ENCODE measurements at regions not wholly inside any gene's neighbourhood (a gene's known extent, or its start where the extent isn't known, plus 50 kb on each side); places are given as distances from the start of the nearest gene placed in this dataset.

GRCh38 chr3:107238787-107239186 lies 138.5 kb upstream of the CCDC54 start:
- Histone ChIP-seq H3K36me3 (ENCODE audit: insufficient read depth) (no peaks in the 10 kb centered on the region), H3F3A (replicated peaks; ENCODE audit: low read depth) (no peaks in the 10 kb centered on the region), H3K4me1 (ENCODE audit: insufficient read depth) (no peaks in the 10 kb centered on the region; the same call in 1 of the 2 replicates), H3K9me2 (ENCODE audit: insufficient read depth) (no peaks in the 10 kb centered on the region), H3K27me3 (ENCODE audit: insufficient read depth) (peaks cover 21% of the 10 kb centered on the region), H3K4me2 (no peak overlapping the region), H3K4me3 (no peak overlapping the region), H3K27ac (ENCODE audit: low read depth) (no peak overlapping the region), H2AFZ (no peak overlapping the region), H4K20me1 (replicated peaks; ENCODE audit: insufficient read depth) (no peaks in the 10 kb centered on the region), H3K79me2 (replicated peaks; ENCODE audit: insufficient read depth) (no peaks in the 10 kb centered on the region)
- 0 out of 3 replicates have a peak, but pooled peaks cover 2% of the 10 kb centered on the region for H3K9me3 Mint-ChIP-seq
- ATAC-seq (no peak), DNase-seq (ENCODE audit: low spot score) (no peak)
- no peak overlapping the region for H3K4me3 Mint-ChIP-seq
- H3K36me3 Mint-ChIP-seq (ENCODE audit: low read depth), result no peaks in the 10 kb centered on the region
- TF ChIP-seq ETS1 (IDR thresholded peaks at IDR 0.05), result no peak
- TF ChIP-seq NANOG (IDR thresholded peaks at IDR 0.05; ENCODE audit: borderline replicate concordance), result no peak
- TF ChIP-seq, protein P1, sequence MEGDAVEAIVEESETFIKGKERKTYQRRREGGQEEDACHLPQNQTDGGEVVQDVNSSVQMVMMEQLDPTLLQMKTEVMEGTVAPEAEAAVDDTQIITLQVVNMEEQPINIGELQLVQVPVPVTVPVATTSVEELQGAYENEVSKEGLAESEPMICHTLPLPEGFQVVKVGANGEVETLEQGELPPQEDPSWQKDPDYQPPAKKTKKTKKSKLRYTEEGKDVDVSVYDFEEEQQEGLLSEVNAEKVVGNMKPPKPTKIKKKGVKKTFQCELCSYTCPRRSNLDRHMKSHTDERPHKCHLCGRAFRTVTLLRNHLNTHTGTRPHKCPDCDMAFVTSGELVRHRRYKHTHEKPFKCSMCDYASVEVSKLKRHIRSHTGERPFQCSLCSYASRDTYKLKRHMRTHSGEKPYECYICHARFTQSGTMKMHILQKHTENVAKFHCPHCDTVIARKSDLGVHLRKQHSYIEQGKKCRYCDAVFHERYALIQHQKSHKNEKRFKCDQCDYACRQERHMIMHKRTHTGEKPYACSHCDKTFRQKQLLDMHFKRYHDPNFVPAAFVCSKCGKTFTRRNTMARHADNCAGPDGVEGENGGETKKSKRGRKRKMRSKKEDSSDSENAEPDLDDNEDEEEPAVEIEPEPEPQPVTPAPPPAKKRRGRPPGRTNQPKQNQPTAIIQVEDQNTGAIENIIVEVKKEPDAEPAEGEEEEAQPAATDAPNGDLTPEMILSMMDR (conservative IDR thresholded peaks at IDR 0.05; ENCODE audit: low read depth in 2 of 2), result no peak
- TF ChIP-seq EZH2 (IDR thresholded peaks at IDR 0.05; ENCODE audit: low read depth, unreplicated experiment), result no peak
- no peak for TF ChIP-seq POLR2AphosphoS5 (IDR thresholded peaks at IDR 0.05; ENCODE audit: low read depth)
- no peak for TF ChIP-seq ZNF462 (CRISPR knock-in tag; IDR thresholded peaks at IDR 0.05)
- no peak for TF ChIP-seq ZNF114 (CRISPR knock-in tag; IDR thresholded peaks at IDR 0.05)
- TF ChIP-seq CREB1 (CRISPR knock-in tag; IDR thresholded peaks at IDR 0.05; ENCODE audit: low read depth), result no peak
- no peak for TF ChIP-seq EZH2phosphoT487 (IDR thresholded peaks at IDR 0.05; ENCODE audit: unreplicated experiment)
- TF ChIP-seq, protein P2, sequence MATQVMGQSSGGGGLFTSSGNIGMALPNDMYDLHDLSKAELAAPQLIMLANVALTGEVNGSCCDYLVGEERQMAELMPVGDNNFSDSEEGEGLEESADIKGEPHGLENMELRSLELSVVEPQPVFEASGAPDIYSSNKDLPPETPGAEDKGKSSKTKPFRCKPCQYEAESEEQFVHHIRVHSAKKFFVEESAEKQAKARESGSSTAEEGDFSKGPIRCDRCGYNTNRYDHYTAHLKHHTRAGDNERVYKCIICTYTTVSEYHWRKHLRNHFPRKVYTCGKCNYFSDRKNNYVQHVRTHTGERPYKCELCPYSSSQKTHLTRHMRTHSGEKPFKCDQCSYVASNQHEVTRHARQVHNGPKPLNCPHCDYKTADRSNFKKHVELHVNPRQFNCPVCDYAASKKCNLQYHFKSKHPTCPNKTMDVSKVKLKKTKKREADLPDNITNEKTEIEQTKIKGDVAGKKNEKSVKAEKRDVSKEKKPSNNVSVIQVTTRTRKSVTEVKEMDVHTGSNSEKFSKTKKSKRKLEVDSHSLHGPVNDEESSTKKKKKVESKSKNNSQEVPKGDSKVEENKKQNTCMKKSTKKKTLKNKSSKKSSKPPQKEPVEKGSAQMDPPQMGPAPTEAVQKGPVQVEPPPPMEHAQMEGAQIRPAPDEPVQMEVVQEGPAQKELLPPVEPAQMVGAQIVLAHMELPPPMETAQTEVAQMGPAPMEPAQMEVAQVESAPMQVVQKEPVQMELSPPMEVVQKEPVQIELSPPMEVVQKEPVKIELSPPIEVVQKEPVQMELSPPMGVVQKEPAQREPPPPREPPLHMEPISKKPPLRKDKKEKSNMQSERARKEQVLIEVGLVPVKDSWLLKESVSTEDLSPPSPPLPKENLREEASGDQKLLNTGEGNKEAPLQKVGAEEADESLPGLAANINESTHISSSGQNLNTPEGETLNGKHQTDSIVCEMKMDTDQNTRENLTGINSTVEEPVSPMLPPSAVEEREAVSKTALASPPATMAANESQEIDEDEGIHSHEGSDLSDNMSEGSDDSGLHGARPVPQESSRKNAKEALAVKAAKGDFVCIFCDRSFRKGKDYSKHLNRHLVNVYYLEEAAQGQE (IDR thresholded peaks at IDR 0.05; ENCODE audit: unreplicated experiment), result no peak
- no peak for TF ChIP-seq ZNF331 (CRISPR knock-in tag; IDR thresholded peaks at IDR 0.05; ENCODE audit: low read depth)
- no peak for TF ChIP-seq STAT1 (IDR thresholded peaks at IDR 0.05; ENCODE audit: unreplicated experiment)
- no peak for TF ChIP-seq JUNB (IDR thresholded peaks at IDR 0.05; ENCODE audit: unreplicated experiment)
- peaks cover 8% of the 10 kb centered on the region for H3K4me1 Mint-ChIP-seq
- H3K27me3 Mint-ChIP-seq (ENCODE audit: insufficient read depth, low read depth, poor library complexity), result peaks cover 7% of the 10 kb centered on the region
- no peak overlapping the region for H3K27ac Mint-ChIP-seq

Measured in GM23338 (cell line).